HG03175 (cell line): ENCODE measurements at regions not wholly inside any gene's neighbourhood (a gene's known extent, or its start where the extent isn't known, plus 50 kb on each side); places are given as distances from the start of the nearest gene placed in this dataset.

Experiments
- ATAC-seq: cut with Tn5 transposase; IDR thresholded peaks from one replicate; pipeline ENCODE4 v1.9.1; 2021; ENCODE audit warnings: mild to moderate bottlenecking, moderate library complexity; ENCODE audit not compliant: unreplicated experiment

GRCh38 chr2:188122985-188123384 lies 168.7 kb upstream of the GULP1 start:
- no peak for ATAC-seq

DNA sequence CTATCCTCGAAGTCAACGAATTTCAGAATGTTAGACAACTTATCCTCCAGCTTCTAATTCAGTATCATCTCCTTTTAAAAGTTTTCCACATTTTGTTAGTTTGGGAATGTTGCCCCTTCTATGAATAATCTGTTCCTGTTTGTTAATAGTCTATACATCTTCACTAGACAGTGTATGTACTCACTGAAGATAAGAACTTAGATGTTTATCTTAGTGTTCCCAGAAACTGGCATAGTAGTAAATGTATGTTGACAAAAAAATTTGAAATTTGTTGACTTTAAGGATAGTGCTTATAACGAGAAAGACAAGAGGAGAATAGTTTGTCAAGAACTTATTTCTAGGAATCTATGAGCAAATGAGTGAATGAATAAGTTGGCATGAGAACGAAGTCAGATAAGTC lies 162.0 kb upstream of the GULP1 start:
- no peak for ATAC-seq

DNA sequence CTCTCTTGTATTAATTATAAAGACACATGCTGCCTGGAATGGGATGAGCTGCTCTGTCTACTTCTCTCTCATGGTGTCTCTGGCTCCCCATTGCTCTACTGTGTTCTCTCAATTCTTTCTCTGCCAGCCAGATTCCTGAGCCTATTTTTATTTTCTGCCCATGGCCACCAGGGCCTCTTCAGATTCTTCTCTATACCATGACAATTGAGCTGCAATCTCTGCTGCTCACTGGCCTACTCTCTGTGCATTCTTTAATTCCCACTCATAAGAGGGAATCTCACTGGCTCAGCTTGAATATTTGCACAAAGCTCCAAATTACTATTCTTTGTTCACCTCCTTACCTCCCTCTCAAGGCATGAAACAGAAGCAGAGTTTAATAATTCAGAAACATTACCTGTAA lies 161.4 kb upstream of the GULP1 start:
- no peak for ATAC-seq

DNA sequence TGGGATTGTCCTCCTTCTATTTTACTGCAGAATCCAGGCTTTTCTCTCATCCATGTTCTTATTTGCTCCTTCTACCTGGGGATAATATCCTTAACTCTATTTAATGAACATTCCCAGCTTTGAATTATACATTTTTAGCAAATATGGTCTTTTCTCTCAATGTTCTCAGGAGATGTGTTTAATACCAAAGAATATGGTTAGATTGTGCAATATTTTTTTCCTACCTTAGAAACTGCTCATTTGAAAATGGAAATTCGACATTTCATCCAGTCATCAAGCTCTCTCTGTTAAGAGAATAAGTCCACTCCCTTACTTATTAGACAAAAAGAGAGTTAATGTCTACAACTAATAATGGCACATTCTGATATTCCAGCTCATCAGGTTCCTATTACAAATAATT lies 160.4 kb upstream of the GULP1 start:
- ATAC-seq = no peak

DNA sequence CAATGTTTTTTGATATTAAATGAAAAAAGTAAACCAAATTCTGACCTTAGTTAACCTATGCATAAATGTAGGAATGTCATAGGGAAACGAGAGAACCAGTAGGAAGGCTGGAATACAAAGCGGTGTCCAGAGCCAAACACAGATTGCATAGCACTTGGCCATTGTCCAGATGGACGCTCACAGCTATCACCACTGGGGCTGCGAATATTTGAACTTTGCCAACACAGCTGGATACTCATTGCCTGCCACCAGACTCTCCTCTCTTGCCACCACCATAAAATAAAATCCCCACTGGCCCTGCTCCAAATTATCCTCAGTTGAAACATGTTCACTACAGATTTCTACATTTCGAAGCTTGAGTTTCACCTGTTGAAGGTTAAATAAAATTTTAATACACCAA lies 159.3 kb upstream of the GULP1 start:
- ATAC-seq = no peak

DNA sequence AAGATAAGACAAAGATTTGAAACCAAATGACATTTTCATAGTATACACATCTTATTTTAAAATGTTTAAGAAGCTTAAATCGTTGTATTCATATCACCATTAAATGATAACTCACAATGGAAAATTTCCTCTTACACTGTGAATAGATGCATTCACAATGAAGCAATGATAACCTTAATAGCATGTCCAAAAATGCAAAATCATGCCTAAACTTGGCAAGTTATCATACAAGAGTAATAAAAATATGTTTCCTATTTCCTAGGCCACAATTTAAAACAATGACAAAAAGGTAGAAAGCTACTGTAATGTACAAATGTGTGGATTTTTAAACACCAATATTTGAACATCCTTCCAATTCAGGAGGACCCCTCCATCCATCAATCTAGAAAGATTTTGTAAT lies 157.4 kb upstream of the GULP1 start:
- no peak for ATAC-seq

DNA sequence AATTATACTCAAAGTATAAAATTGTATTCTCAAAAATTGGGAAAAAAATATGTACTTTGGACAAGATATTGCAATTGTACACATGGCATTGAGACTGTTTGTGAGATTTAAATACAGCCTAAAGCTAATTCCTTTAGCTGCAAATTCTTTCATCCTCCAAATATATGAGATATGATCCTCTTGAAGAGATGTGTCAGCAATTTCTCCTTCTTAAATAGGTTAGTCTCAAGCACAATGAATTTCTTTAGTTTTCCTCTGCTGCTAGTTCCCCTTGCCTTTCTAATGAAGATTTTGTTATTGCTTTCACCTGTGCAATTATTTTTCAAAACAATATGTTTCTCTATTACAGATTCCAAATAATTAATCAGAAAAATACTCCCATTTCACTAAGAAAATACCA lies 153.4 kb upstream of the GULP1 start:
- ATAC-seq = no peak

DNA sequence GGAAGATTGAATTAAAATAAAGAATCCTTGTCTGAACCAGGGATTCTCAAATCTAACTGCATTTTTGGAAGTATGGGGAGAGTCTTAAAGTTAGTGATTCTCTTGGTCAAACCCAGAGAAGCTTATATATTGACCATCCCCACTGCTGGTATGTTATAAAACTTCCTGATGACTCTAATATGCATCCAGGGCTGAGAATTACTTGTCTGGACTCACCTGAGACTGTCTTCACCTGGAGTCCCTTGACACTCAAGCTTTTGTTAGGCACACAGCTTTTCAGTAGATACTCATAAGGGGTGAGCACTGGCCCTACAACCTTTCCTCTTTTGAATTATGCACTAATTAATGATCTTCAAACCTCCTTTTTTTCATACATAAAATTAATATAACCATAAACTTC lies 149.6 kb upstream of the GULP1 start:
- ATAC-seq = no peak

DNA sequence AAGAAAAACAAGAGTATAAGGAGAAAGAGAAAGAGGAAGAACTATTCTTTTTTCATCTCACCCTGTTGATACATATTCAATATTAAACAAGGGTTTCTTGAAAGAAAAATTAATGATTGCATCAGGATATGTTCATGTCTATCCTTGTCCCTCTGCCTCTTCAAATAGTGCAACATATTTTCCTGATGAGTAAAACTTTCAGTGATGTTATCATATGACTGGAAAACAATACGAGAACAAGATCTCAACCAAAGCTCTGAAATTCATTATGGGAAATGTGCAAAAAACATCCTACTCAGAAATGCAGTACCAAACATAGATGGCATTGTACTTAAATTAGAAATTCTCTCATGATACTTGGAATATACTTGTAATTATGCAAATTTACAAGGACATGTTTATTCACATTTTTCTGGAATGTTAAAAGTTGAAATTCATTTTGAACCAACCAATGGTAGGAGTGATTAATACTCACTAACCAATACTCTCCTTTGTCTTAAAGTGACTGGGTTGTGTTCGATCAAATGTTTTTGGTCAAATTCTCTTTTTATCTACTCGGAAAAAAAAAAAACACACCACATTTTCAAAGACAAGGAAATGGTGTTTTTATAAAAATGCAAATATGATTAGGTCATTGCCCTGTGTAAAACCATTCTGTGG lies 148.9 kb upstream of the GULP1 start:
- no peak for ATAC-seq

DNA sequence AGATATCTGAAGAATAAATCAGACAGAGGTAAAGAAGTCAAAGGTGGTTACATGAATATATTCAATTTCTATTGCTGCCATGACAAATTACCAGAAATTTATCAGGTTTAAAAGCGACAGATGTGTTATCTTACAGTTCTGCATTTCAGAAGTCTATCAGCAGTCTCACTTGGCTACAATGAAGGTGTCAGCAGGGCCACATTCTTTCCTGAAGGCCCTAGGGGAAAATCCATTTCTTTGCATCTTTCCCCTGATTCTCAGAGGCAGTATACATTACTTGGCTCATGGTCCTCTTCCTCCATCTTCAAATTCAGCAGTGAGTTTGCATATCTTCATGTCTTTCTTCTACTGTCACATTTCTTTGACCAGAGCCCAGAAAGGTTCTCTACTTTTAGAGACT lies 145.8 kb upstream of the GULP1 start:
- no peak for ATAC-seq

- no peak for ATAC-seq
Observed at GRCh38 chr2:188146888-188147287, 144.8 kb upstream of the GULP1 start.

- no peak for ATAC-seq
Observed at GRCh38 chr2:188151670-188152069, 140.0 kb upstream of the GULP1 start.

- ATAC-seq = no peak
Observed at GRCh38 chr2:188158337-188159100, 133.2 kb upstream of the GULP1 start.

- no peak for ATAC-seq
Observed at GRCh38 chr2:188159484-188159883, 132.2 kb upstream of the GULP1 start.

DNA sequence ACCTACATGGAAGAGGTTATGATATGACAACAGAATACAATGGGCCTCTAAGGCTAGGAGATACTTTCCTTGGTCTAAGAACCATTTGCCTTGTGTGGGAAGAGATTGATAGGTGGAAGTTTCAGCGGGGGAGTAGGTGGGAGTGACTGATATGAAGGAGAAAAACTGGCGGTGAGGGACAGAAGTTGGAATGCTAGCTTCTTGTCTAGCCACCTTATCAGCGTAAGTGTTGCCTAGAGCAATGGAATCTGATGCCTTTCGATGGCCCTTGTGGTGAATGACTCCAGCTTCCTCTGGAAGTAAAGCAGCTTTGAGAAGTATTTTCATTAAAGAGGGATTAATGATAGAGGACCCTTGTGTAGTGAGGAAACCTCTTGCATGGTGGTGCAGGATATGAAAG lies 121.3 kb upstream of the GULP1 start:
- ATAC-seq = no peak

DNA sequence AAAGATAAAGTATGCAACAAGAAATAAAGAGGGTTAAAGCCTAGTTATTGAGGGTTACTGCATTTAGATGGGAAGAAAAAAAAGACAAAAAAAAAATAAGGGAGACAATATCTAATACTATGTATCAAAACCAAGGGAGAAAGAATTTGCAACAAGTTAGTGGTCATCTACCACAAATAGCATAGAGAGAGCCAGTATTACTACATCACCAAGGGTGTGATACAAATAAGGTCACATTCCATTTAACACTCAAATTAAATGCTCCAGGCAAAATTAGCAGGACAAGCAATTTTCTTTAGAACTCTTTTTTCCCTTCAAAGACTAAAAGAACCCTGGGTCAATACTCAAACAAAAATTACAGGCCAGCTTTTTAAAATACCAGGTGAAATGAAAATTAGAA lies 115.1 kb upstream of the GULP1 start:
- no peak for ATAC-seq

- no peak for ATAC-seq
Observed at GRCh38 chr2:188181067-188181838, 110.4 kb upstream of the GULP1 start.

DNA sequence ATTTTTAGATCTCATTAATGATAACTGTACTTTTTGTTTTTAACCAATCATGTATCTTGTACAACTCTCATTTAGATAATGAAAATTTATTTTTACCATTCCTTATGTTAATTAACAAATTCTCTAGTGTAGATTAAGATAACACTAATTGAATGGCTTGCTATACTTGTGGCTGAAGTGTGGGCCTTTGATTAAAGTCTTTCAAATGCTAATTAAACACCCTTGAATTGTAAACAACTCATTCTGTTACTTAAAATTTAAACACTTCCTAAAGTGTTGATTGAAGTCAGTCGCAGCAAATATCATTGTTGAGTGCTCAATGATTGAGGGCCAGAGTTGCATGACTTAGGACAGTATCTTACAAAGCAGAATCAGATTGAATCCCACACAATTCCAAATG lies 109.8 kb upstream of the GULP1 start:
- no peak for ATAC-seq

DNA sequence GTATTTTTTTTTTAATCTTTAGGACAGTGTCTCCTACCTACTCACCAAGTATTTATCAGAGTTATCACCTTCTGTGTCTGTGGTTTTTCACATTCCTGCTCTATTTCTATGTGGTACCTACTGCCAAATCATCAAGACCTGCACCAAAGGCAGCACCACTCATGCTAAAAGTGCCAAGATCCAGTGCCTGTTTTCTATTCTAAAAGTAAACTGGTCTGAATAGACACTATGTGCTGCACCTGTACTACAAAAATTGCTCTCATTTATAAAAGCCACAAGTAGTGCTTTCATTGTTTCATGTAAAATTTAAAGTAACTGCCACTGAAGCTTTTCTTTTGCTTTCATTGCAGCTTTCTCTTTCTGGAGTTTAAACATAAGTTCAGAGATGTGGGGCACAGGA lies 103.9 kb upstream of the GULP1 start:
- ATAC-seq = no peak

GRCh38 chr2:188189356-188189755 lies 102.3 kb upstream of the GULP1 start:
- no peak for ATAC-seq

GRCh38 chr2:188193230-188193629 lies 98.4 kb upstream of the GULP1 start:
- ATAC-seq = no peak
